GM23338 (cell line): ENCODE measurements at regions not wholly inside any gene's neighbourhood (a gene's known extent, or its start where the extent isn't known, plus 50 kb on each side); places are given as distances from the start of the nearest gene placed in this dataset.

Source experiments
- ATAC-seq: fragments of 200-7000 bp; cut with Tn5 transposase; 3 replicates; pipeline ENCODE4 v1.9.1; 2020
- DNase-seq: peaks from one replicate; pipeline ENCODE4 v3.0.0-alpha.2; 2015; ENCODE audit warnings: low spot score
- H2AFZ ChIP-seq: fragments of 200-600 bp; sonication (generic); 2 replicates; pipeline ENCODE4 v1.8.0; 2016; ENCODE audit warnings: antibody characterized with exemption, mild to moderate bottlenecking, moderate library complexity
- H3F3A ChIP-seq: fragments of 200-600 bp; sonication (generic); replicated peaks from 2 replicates; pipeline ENCODE4 v1.8.0; 2017; ENCODE audit warnings: antibody characterized with exemption, mixed run types, low read depth
- H3K27ac ChIP-seq: fragments of 200-600 bp; sonication (generic); 2 replicates; pipeline ENCODE4 v1.6.1; 2016; ENCODE audit warnings: low read depth
- H3K27me3 ChIP-seq: fragments of 200-600 bp; sonication (generic); 2 replicates; pipeline ENCODE4 v1.8.0; 2016; ENCODE audit warnings: mild to moderate bottlenecking, mixed run types, moderate library complexity; ENCODE audit not compliant: insufficient read depth
- H3K36me3 ChIP-seq: fragments of 200-600 bp; sonication (generic); 2 replicates; pipeline ENCODE4 v1.8.0; 2016; ENCODE audit warnings: mild to moderate bottlenecking; ENCODE audit not compliant: insufficient read depth
- H3K4me1 ChIP-seq: fragments of 200-600 bp; sonication (generic); 2 replicates; pipeline ENCODE4 v1.8.0; 2016; ENCODE audit warnings: mild to moderate bottlenecking, moderate library complexity; ENCODE audit not compliant: insufficient read depth
- H3K4me2 ChIP-seq: fragments of 200-600 bp; sonication (generic); 2 replicates; pipeline ENCODE4 v1.7.1; 2017; ENCODE audit warnings: mixed run types
- H3K4me3 ChIP-seq: fragments of 200-600 bp; sonication (generic); 2 replicates; pipeline ENCODE4 v1.6.1; 2016; ENCODE audit warnings: mixed run types
- H3K79me2 ChIP-seq: fragments of 200-600 bp; sonication (generic); replicated peaks from 2 replicates; pipeline ENCODE4 v1.8.0; 2017; ENCODE audit warnings: mild to moderate bottlenecking; ENCODE audit not compliant: insufficient read depth
- H3K9me2 ChIP-seq: fragments of 200-600 bp; sonication (generic); 2 replicates; pipeline ENCODE4 v1.8.0; 2017; ENCODE audit not compliant: insufficient read depth
- H4K20me1 ChIP-seq: fragments of 200-600 bp; sonication (generic); replicated peaks from 2 replicates; pipeline ENCODE4 v1.8.0; 2017; ENCODE audit warnings: mild to moderate bottlenecking; ENCODE audit not compliant: insufficient read depth
- H3K27ac Mint-ChIP-seq: 2 replicates; pipeline ENCODE4 v1.8.0; 2020; ENCODE audit warnings: inconsistent platforms, mild to moderate bottlenecking, moderate library complexity, mixed read lengths
- H3K27me3 Mint-ChIP-seq: 3 replicates; pipeline ENCODE4 v1.8.0; 2022; ENCODE audit warnings: low read depth, mild to moderate bottlenecking, moderate library complexity, mixed read lengths, inconsistent platforms; ENCODE audit not compliant: insufficient read depth, poor library complexity
- H3K36me3 Mint-ChIP-seq: 3 replicates; pipeline ENCODE4 v1.8.0; 2021; ENCODE audit warnings: low read depth, mild to moderate bottlenecking, inconsistent platforms, moderate library complexity, mixed read lengths
- H3K4me1 Mint-ChIP-seq: 3 replicates; pipeline ENCODE4 v1.8.0; 2020; ENCODE audit warnings: mild to moderate bottlenecking, inconsistent platforms, mixed read lengths
- H3K4me3 Mint-ChIP-seq: 3 replicates; pipeline ENCODE4 v1.8.0; 2021; ENCODE audit warnings: moderate library complexity, mild to moderate bottlenecking, inconsistent platforms, mixed read lengths
- H3K9me3 Mint-ChIP-seq: 3 replicates; pipeline ENCODE4 v1.8.0; 2020; ENCODE audit warnings: moderate library complexity, mild to moderate bottlenecking, inconsistent platforms, mixed read lengths
- CREB1 ChIP-seq: fragments of 250-450 bp; sonication (Bioruptor Pico); IDR thresholded peaks from 2 replicates; pipeline ENCODE4 v1.5.0; 2020; ENCODE audit warnings: low read depth, mild to moderate bottlenecking, moderate library complexity
- EZH2 ChIP-seq: fragments of 200-600 bp; sonication (generic); IDR thresholded peaks from one replicate; pipeline ENCODE4 v1.8.0; 2017; ENCODE audit warnings: antibody characterized with exemption, mild to moderate bottlenecking, low read depth; ENCODE audit not compliant: unreplicated experiment
- EZH2phosphoT487 ChIP-seq: fragments of 200-600 bp; sonication (generic); IDR thresholded peaks from one replicate; pipeline ENCODE4 v1.8.1; 2018; ENCODE audit warnings: antibody characterized with exemption; ENCODE audit not compliant: unreplicated experiment
- JUNB ChIP-seq: IDR thresholded peaks from one replicate; pipeline ENCODE4 v1.6.1; 2016; ENCODE audit warnings: antibody characterized with exemption; ENCODE audit not compliant: unreplicated experiment
- NANOG ChIP-seq: IDR thresholded peaks from 2 replicates; pipeline ENCODE4 v1.6.1; 2016; ENCODE audit warnings: antibody characterized with exemption, borderline replicate concordance
- STAT1 ChIP-seq: IDR thresholded peaks from one replicate; pipeline ENCODE4 v1.6.1; 2016; ENCODE audit warnings: antibody characterized with exemption; ENCODE audit not compliant: unreplicated experiment
- ZNF462 ChIP-seq: fragments of 250-450 bp; sonication (Bioruptor Pico); IDR thresholded peaks from 2 replicates; pipeline ENCODE4 v1.5.0; 2020; ENCODE audit warnings: mild to moderate bottlenecking, moderate library complexity

DNA sequence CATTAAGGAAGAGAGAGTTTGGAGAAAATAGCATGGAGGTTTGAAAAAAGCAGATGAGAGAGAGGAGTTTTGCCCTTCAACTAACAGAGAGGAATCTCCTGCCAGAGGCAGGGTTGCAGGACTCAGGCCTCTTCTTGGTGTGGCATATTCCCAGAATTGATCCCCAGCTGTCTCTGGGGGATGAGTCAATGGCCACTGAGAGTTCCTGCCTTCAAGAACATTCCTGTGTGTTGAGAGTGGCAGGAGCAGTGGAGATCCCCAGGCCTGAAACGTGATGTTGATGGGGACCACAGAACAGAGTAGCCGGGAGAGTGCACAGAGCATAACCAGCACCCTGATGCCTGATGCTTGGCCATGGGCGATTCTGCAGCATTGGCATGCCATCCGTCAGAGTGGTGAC, 348.4 kb upstream of the THBS1 start:
- Mint-ChIP-seq H3K4me1 (peaks cover 8% of the 10 kb centered on the region), H3K27me3 (no peaks in the 10 kb centered on the region), H3K36me3 (no peaks in the 10 kb centered on the region), H3K9me3 (no peaks in the 10 kb centered on the region; the same call in 2 of the 3 replicates), H3K27ac (no peak overlapping the region), H3K4me3 (no peak overlapping the region)
- no peak for DNase-seq
- Histone ChIP-seq H4K20me1 (no peaks in the 10 kb centered on the region), H3K27ac (no peak overlapping the region), H3F3A (no peaks in the 10 kb centered on the region), H3K4me2 (no peak overlapping the region), H3K36me3 (no peaks in the 10 kb centered on the region), H3K79me2 (no peaks in the 10 kb centered on the region), H3K4me3 (no peak overlapping the region), H3K9me2 (0 out of 2 replicates have a peak, but pooled peaks cover 3% of the 10 kb centered on the region), H3K4me1 (no peaks in the 10 kb centered on the region), H2AFZ (peak overlapping the region; percentile 15; the same call in 1 of the 2 replicates), H3K27me3 (no peaks in the 10 kb centered on the region)
- TF ChIP-seq JUNB (no peak), NANOG (no peak), CREB1 (CRISPR knock-in tag) (no peak), ZNF462 (no peak)
- no peak for ATAC-seq

- H4K20me1 ChIP-seq = no peaks in the 10 kb centered on the region
- no peaks in the 10 kb centered on the region for H3K4me1 ChIP-seq
- H3K4me2 ChIP-seq = no peak overlapping the region
- no peak for ATAC-seq
- no peak for DNase-seq
- no peak overlapping the region for H3K4me3 Mint-ChIP-seq
- H3K27me3 Mint-ChIP-seq = no peaks in the 10 kb centered on the region
- no peak overlapping the region for H3K27ac ChIP-seq
- H3K4me1 Mint-ChIP-seq = peaks cover 7% of the 10 kb centered on the region
- H2AFZ ChIP-seq = peak overlapping the region; percentile 38; the same call in 1 of the 2 replicates
- H3K4me3 ChIP-seq = no peak overlapping the region
- H3F3A ChIP-seq = no peaks in the 10 kb centered on the region
- TF ChIP-seq NANOG (no peak), EZH2phosphoT487 (no peak), STAT1 (no peak), JUNB (no peak), CREB1 (CRISPR knock-in tag) (no peak), EZH2 (no peak)
- H3K9me2 ChIP-seq = 0 out of 2 replicates have a peak, but pooled peaks cover 3% of the 10 kb centered on the region
- H3K79me2 ChIP-seq = no peaks in the 10 kb centered on the region
- H3K27me3 ChIP-seq = no peaks in the 10 kb centered on the region
- H3K36me3 ChIP-seq = peaks cover 5% of the 10 kb centered on the region; the same call in 1 of the 2 replicates
- H3K36me3 Mint-ChIP-seq = no peaks in the 10 kb centered on the region
- H3K9me3 Mint-ChIP-seq = no peaks in the 10 kb centered on the region; the same call in 2 of the 3 replicates
- no peak overlapping the region for H3K27ac Mint-ChIP-seq
Measured at GRCh38 chr15:39235084-39235795, 345.6 kb upstream of the THBS1 start.
